ENCODE measurements at regions not wholly inside any gene's neighbourhood (a gene's known extent, or its start where the extent isn't known, plus 50 kb on each side); places are given as distances from the start of the nearest gene placed in this dataset.

DNA sequence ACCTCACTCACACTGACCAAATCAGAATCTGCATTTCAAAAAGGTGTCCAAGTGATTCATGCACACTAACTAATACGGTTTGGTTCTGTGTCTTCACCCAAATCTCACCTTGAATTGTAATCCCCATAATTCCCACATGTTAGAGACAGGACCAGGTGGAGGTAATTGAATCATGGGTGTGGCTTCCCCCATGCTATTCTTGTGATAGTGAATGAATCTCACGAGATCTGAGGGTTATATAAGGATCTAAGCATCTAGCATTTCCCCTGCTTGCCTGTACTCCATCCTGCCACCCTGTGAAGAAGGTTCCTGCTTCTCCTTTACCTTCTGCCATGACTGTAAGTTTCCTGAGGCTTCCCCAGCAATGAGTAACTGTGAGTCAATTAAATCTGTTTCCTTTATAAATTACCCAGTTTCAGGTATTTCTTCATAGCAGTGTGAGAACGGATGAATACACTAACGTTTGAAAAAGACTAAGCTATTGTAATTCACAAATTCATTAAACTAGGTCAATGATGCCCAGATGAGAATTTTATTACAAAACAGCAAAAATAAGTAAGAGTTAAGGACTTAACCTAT, 759.1 kb downstream of the GALC start:
- no peak for TF ChIP-seq TAF1 (IDR thresholded peaks at IDR 0.05; ENCODE audit: borderline replicate concordance, insufficient read depth, low read length)
- no peak for TF ChIP-seq POLR2AphosphoS5 (IDR thresholded peaks at IDR 0.05; ENCODE audit: low read depth, low read length)
- TF ChIP-seq, protein P1, sequence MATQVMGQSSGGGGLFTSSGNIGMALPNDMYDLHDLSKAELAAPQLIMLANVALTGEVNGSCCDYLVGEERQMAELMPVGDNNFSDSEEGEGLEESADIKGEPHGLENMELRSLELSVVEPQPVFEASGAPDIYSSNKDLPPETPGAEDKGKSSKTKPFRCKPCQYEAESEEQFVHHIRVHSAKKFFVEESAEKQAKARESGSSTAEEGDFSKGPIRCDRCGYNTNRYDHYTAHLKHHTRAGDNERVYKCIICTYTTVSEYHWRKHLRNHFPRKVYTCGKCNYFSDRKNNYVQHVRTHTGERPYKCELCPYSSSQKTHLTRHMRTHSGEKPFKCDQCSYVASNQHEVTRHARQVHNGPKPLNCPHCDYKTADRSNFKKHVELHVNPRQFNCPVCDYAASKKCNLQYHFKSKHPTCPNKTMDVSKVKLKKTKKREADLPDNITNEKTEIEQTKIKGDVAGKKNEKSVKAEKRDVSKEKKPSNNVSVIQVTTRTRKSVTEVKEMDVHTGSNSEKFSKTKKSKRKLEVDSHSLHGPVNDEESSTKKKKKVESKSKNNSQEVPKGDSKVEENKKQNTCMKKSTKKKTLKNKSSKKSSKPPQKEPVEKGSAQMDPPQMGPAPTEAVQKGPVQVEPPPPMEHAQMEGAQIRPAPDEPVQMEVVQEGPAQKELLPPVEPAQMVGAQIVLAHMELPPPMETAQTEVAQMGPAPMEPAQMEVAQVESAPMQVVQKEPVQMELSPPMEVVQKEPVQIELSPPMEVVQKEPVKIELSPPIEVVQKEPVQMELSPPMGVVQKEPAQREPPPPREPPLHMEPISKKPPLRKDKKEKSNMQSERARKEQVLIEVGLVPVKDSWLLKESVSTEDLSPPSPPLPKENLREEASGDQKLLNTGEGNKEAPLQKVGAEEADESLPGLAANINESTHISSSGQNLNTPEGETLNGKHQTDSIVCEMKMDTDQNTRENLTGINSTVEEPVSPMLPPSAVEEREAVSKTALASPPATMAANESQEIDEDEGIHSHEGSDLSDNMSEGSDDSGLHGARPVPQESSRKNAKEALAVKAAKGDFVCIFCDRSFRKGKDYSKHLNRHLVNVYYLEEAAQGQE (IDR thresholded peaks at IDR 0.05; ENCODE audit: insufficient read depth in 1 of 2, low read depth in 2 of 2, low read length in 2 of 2) = no peak
- TF ChIP-seq SIN3A (IDR thresholded peaks at IDR 0.05; ENCODE audit: borderline replicate concordance, insufficient read depth, low read length) = no peak

Data from PFSK-1 (cell line).